ENCODE measurements at regions not wholly inside any gene's neighbourhood (a gene's known extent, or its start where the extent isn't known, plus 50 kb on each side); places are given as distances from the start of the nearest gene placed in this dataset.

- in situ Hi-C loops (cut with HindIII; ENCODE audit: low pct_unique_long_range_greater_than_20kb, low sequenced_read_pairs): no loop called here
- TF ChIP-seq JUND (IDR thresholded peaks at IDR 0.05; ENCODE audit: low read depth): no peak
- no peak for DNase-seq (ENCODE audit: low read depth in 1 of 2, low spot score in 1 of 2)
Measured at GRCh38 chr17:53891726-53892125, 69.0 kb downstream of the KIF2B start.

- TF ChIP-seq JUND (IDR thresholded peaks at IDR 0.05; ENCODE audit: low read depth): no peak
- no peak for DNase-seq (ENCODE audit: low read depth in 1 of 2, low spot score in 1 of 2)
- in situ Hi-C loops (cut with HindIII; ENCODE audit: low pct_unique_long_range_greater_than_20kb, low sequenced_read_pairs): no loop called here
Measured at GRCh38 chr17:53892222-53892621, 69.5 kb downstream of the KIF2B start.

GRCh38 chr17:53894591-53894990 is 71.9 kb downstream of the KIF2B start:
- TF ChIP-seq JUND (IDR thresholded peaks at IDR 0.05; ENCODE audit: low read depth): no peak
- DNase-seq (ENCODE audit: low read depth in 1 of 2, low spot score in 1 of 2): no peak
- in situ Hi-C loops (cut with HindIII; ENCODE audit: low pct_unique_long_range_greater_than_20kb, low sequenced_read_pairs): no loop called here

DNA sequence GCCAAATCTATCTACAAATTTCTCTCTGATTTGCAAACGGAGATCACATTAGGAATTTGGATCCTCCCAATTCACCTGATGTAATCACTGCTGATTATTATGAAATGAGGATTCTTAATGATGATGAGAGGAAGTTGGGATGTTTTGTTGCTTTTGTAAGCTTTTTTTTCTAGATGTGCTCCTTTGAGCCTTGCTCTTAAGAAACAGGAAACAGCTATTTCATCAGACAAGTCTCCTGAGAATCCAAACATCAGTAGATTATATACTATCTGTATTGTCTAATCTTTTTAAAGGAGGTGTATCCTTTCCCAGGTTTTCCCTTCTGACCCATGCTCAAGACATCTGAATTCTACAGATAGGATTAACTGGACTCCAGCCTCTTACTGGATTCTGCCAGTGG is 73.3 kb downstream of the KIF2B start:
- no peak for DNase-seq (ENCODE audit: low read depth in 1 of 2, low spot score in 1 of 2)
- in situ Hi-C loops (cut with HindIII; ENCODE audit: low pct_unique_long_range_greater_than_20kb, low sequenced_read_pairs): no loop called here

GRCh38 chr17:53900951-53901350 is 78.2 kb downstream of the KIF2B start:
- in situ Hi-C loops (cut with HindIII; ENCODE audit: low pct_unique_long_range_greater_than_20kb, low sequenced_read_pairs): no loop called here
- no peak for DNase-seq (ENCODE audit: low read depth in 1 of 2, low spot score in 1 of 2)
- TF ChIP-seq JUND (IDR thresholded peaks at IDR 0.05; ENCODE audit: low read depth): no peak

More for the DNA sequence above, 73.3 kb downstream of the KIF2B start:
- no peak for TF ChIP-seq JUND (IDR thresholded peaks at IDR 0.05; ENCODE audit: low read depth)

DNA sequence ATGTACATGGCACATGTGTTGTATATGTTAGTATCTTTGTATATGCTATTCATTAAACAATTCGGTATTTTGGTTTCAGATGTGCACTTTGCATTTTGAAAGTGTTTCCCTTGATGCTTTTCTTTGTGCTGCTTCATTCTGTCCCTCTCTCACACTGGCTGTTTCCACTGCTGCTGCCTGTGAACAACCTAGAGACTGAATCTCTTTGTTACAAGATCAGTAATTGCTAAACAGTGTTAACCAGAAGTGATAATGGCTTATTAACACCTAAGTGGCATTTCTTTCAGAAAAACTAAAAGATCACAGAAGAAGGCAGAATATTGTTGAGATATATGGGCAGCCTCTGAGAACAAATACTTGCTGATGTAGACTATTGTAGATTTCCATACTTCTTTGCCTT is 84.7 kb downstream of the KIF2B start:
- in situ Hi-C loops (cut with HindIII; ENCODE audit: low pct_unique_long_range_greater_than_20kb, low sequenced_read_pairs): no loop called here

GRCh38 chr17:53909802-53910201 is 87.1 kb downstream of the KIF2B start:
- DNase-seq (ENCODE audit: low read depth in 1 of 2, low spot score in 1 of 2): no peak
- TF ChIP-seq JUND (IDR thresholded peaks at IDR 0.05; ENCODE audit: low read depth): no peak
- in situ Hi-C loops (cut with HindIII; ENCODE audit: low pct_unique_long_range_greater_than_20kb, low sequenced_read_pairs): no loop called here

More for the DNA sequence above, 84.7 kb downstream of the KIF2B start:
- TF ChIP-seq JUND (IDR thresholded peaks at IDR 0.05; ENCODE audit: low read depth): no peak
- no peak for DNase-seq (ENCODE audit: low read depth in 1 of 2, low spot score in 1 of 2)

GRCh38 chr17:53912117-53912516 is 89.4 kb downstream of the KIF2B start:
- in situ Hi-C loops (cut with HindIII; ENCODE audit: low pct_unique_long_range_greater_than_20kb, low sequenced_read_pairs): no loop called here
- no peak for TF ChIP-seq JUND (IDR thresholded peaks at IDR 0.05; ENCODE audit: low read depth)
- DNase-seq (ENCODE audit: low read depth in 1 of 2, low spot score in 1 of 2): no peak

DNA sequence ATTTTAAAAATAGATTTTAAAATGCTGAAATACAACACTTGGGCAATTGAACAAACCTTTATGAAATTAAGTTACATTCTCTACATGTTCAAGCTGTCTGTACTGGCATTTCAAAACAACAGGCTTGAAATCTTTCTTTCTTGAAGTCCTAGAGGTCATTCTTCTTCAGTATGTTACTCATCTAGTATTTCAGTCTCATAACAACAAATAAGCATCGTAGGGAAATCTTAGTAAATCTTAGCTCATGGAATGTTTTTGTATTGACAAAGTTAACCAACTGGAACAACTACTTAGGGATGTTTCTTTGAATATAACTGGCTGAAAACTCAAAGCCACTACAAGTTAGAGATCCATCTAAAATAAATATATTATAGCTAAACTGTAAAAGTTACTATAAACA is 96.6 kb downstream of the KIF2B start:
- DNase-seq (ENCODE audit: low read depth in 1 of 2, low spot score in 1 of 2): peak in 1 of 2 experiments; percentile 47
- in situ Hi-C loops (cut with HindIII; ENCODE audit: low pct_unique_long_range_greater_than_20kb, low sequenced_read_pairs): no loop called here
- no peak for TF ChIP-seq JUND (IDR thresholded peaks at IDR 0.05; ENCODE audit: low read depth)

- DNase-seq (ENCODE audit: low read depth in 1 of 2, low spot score in 1 of 2): peak in 1 of 2 experiments; percentile 76
- TF ChIP-seq JUND (IDR thresholded peaks at IDR 0.05; ENCODE audit: low read depth): no peak
- in situ Hi-C loops (cut with HindIII; ENCODE audit: low pct_unique_long_range_greater_than_20kb, low sequenced_read_pairs): no loop called here
Measured at GRCh38 chr17:53924530-53925455, 102.1 kb downstream of the KIF2B start.

DNA sequence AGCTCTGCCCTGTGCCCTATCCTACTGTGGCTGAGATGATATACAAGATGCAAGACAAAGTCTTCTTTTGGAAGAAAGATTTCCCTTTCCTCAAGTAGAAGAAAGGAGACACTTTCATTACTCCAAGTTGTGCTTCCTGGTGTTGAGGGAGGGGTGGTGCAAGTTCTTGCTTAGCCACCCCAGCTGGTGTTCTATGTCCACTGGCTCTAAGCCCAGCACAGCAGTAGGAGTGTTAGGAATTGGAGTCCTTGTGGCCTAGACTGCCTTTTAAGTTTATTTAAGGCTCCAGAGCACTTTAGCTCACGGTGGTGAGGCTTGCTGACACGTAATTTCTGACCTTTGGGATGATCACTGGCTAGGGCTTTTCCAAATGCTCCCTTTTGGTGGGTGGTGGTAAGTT is 109.7 kb downstream of the KIF2B start:
- no peak for DNase-seq (ENCODE audit: low read depth in 1 of 2, low spot score in 1 of 2)
- in situ Hi-C loops (cut with HindIII; ENCODE audit: low pct_unique_long_range_greater_than_20kb, low sequenced_read_pairs): no loop called here
- TF ChIP-seq JUND (IDR thresholded peaks at IDR 0.05; ENCODE audit: low read depth): no peak

DNA sequence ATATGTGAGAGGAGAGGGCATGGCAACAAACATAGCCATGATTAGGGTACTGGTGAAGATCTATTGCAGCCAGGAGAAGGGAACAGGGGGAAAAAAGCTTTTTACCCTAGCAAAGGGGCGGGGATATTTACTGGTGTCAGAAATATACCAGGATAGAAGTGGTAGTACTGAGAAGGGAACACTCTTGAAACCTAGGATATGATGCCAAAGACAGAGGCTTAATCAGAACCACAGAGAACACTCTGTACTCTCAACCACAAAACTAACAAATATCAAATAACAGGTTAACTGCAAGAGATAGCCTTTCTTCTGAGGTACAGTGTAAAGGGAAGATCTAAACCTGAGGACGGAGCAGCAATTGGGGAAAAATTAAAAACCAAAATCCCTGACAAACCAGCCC is 112.2 kb downstream of the KIF2B start:
- in situ Hi-C loops (cut with HindIII; ENCODE audit: low pct_unique_long_range_greater_than_20kb, low sequenced_read_pairs): no loop called here
- no peak for TF ChIP-seq JUND (IDR thresholded peaks at IDR 0.05; ENCODE audit: low read depth)
- no peak for DNase-seq (ENCODE audit: low read depth in 1 of 2, low spot score in 1 of 2)

DNA sequence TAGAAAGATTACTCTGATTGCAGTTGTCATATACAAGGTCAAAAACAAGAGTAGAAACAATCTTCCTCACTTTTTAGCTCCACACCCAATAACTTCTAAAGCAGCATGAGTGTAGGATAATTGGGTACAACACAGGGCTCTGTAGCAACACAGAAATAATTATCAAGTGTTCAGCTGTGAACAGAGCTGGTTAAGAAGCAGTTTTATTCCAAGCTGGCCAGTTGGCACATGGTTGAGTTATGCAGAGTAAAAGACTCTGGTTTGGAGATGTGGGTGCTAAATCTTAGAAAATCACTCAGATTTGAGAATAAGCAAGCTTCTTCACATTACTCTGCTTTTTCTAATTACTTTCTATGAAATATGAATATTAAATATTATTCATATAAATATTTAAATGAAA is 118.5 kb downstream of the KIF2B start:
- no peak for DNase-seq (ENCODE audit: low read depth in 1 of 2, low spot score in 1 of 2)
- in situ Hi-C loops (cut with HindIII; ENCODE audit: low pct_unique_long_range_greater_than_20kb, low sequenced_read_pairs): no loop called here

More for the DNA sequence above, 118.5 kb downstream of the KIF2B start:
- no peak for TF ChIP-seq JUND (IDR thresholded peaks at IDR 0.05; ENCODE audit: low read depth)
